ENCODE measurements at regions not wholly inside any gene's neighbourhood (a gene's known extent, or its start where the extent isn't known, plus 50 kb on each side); places are given as distances from the start of the nearest gene placed in this dataset.
A peak's percentile ranks its signal among the peaks of the same experiment; 100 is the strongest.
"Not testable (repeated sequence)": the region's sequence is repeated elsewhere in the genome, so short reads cannot be mapped to it uniquely, and the experiment has no call there.

- DNase-seq (ENCODE audit: low read depth) = no peak
Observed at GRCh38 chr4:43089730-43090129, 197.2 kb downstream of the GRXCR1 start.

GRCh38 chr4:43103048-43103447 lies 210.5 kb downstream of the GRXCR1 start:
- DNase-seq (ENCODE audit: low read depth) = no peak

- DNase-seq (ENCODE audit: low read depth) = no peak
Observed at GRCh38 chr4:43112139-43112538, 219.6 kb downstream of the GRXCR1 start.

GRCh38 chr4:43113196-43113595 lies 220.7 kb downstream of the GRXCR1 start:
- no peak for DNase-seq (ENCODE audit: low read depth)

GRCh38 chr4:43126595-43126994 lies 234.1 kb downstream of the GRXCR1 start:
- DNase-seq (ENCODE audit: low read depth) = no peak

- no peak for DNase-seq (ENCODE audit: low read depth)
Observed at GRCh38 chr4:43130228-43131021, 237.9 kb downstream of the GRXCR1 start.

- peak; percentile 5 for DNase-seq (ENCODE audit: low read depth)
Observed at GRCh38 chr4:43132010-43132582, 239.6 kb downstream of the GRXCR1 start.

- DNase-seq (ENCODE audit: low read depth) = no peak
Observed at GRCh38 chr4:43133566-43133965, 241.1 kb downstream of the GRXCR1 start.

- no peak for DNase-seq (ENCODE audit: low read depth)
Observed at GRCh38 chr4:43136752-43137151, 244.2 kb downstream of the GRXCR1 start.

- DNase-seq (ENCODE audit: low read depth) = no peak
Observed at GRCh38 chr4:43146198-43146597, 253.7 kb downstream of the GRXCR1 start.

- no peak for DNase-seq (ENCODE audit: low read depth)
Observed at GRCh38 chr4:43148481-43148880, 256.0 kb downstream of the GRXCR1 start.

- no peak for DNase-seq (ENCODE audit: low read depth)
Observed at GRCh38 chr4:43163101-43163792, 270.7 kb downstream of the GRXCR1 start.

- DNase-seq (ENCODE audit: low read depth) = no peak
Observed at GRCh38 chr4:43189741-43190140, 297.2 kb downstream of the GRXCR1 start.

GRCh38 chr4:43212576-43212975 lies 320.1 kb downstream of the GRXCR1 start:
- not testable (repeated sequence) for DNase-seq (ENCODE audit: low read depth)

- DNase-seq (ENCODE audit: low read depth) = no peak
Observed at GRCh38 chr4:43223820-43224219, 331.3 kb downstream of the GRXCR1 start.

- DNase-seq (ENCODE audit: low read depth) = no peak
Observed at GRCh38 chr4:43224559-43224958, 332.0 kb downstream of the GRXCR1 start.

GRCh38 chr4:43233321-43233720 lies 340.8 kb downstream of the GRXCR1 start:
- DNase-seq (ENCODE audit: low read depth) = no peak

GRCh38 chr4:43234626-43235415 lies 342.3 kb downstream of the GRXCR1 start:
- no peak for DNase-seq (ENCODE audit: low read depth)

GRCh38 chr4:43238008-43238407 lies 345.5 kb downstream of the GRXCR1 start:
- no peak for DNase-seq (ENCODE audit: low read depth)

GRCh38 chr4:43238585-43238984 lies 346.1 kb downstream of the GRXCR1 start:
- no peak for DNase-seq (ENCODE audit: low read depth)

GRCh38 chr4:43241104-43241503 lies 348.6 kb downstream of the GRXCR1 start:
- no peak for DNase-seq (ENCODE audit: low read depth)

- no peak for DNase-seq (ENCODE audit: low read depth)
Observed at GRCh38 chr4:43242606-43243005, 350.1 kb downstream of the GRXCR1 start.
